ENCODE measurements at regions not wholly inside any gene's neighbourhood (a gene's known extent, or its start where the extent isn't known, plus 50 kb on each side); places are given as distances from the start of the nearest gene placed in this dataset.
A peak's percentile ranks its signal among the peaks of the same experiment; 100 is the strongest.

- H3K27me3 ChIP-seq (ENCODE audit: insufficient read depth, low read length), result no peaks in the 10 kb centered on the region
- no peak overlapping the region for H2AFZ ChIP-seq (ENCODE audit: low read depth, low read length)
- H3K9me3 ChIP-seq (ENCODE audit: insufficient read depth, low read depth, low read length), result no peaks in the 10 kb centered on the region
- no peak overlapping the region for H3K9ac ChIP-seq (ENCODE audit: low read length)
- H3K4me3 ChIP-seq (ENCODE audit: insufficient read depth, low read depth, low read length), result no peak overlapping the region
- TF ChIP-seq EZH2 (IDR thresholded peaks at IDR 0.05; ENCODE audit: insufficient read depth, low read length) (no peak), CTCF (IDR thresholded peaks at IDR 0.05; ENCODE audit: insufficient read depth, low read depth, low read length) (no peak)
- H3K4me1 ChIP-seq (ENCODE audit: insufficient read depth, low read length), result no peaks in the 10 kb centered on the region
- no peak overlapping the region for H3K4me2 ChIP-seq (ENCODE audit: low read length)
- Mint-ChIP-seq H3K4me1 (ENCODE audit: low read depth, unreplicated experiment) (peaks cover 2% of the 10 kb centered on the region), H3K36me3 (ENCODE audit: low read depth, unreplicated experiment) (no peaks in the 10 kb centered on the region), H3K27ac (ENCODE audit: unreplicated experiment) (no peak overlapping the region), H3K27me3 (ENCODE audit: low read depth, unreplicated experiment) (no peaks in the 10 kb centered on the region), H3K4me3 (ENCODE audit: unreplicated experiment) (no peak overlapping the region), H3K9me3 (ENCODE audit: unreplicated experiment) (no peaks in the 10 kb centered on the region)
- no peaks in the 10 kb centered on the region for H3K36me3 ChIP-seq (ENCODE audit: insufficient read depth, low read length)
- H3K79me2 ChIP-seq (ENCODE audit: insufficient read depth, low read length), result no peaks in the 10 kb centered on the region
- no peak for DNase-seq (ENCODE audit: low read depth)
- H3K27ac ChIP-seq (ENCODE audit: low read depth, low read length), result no peak overlapping the region
- FAIRE-seq, result no peak
- H4K20me1 ChIP-seq (ENCODE audit: insufficient read depth, low read length), result no peaks in the 10 kb centered on the region
Measured at GRCh38 chr11:104765401-104766095, 132.7 kb downstream of the CASP12 start.

- Mint-ChIP-seq H3K27ac (ENCODE audit: unreplicated experiment) (no peak overlapping the region), H3K4me3 (ENCODE audit: unreplicated experiment) (no peak overlapping the region), H3K36me3 (ENCODE audit: low read depth, unreplicated experiment) (no peaks in the 10 kb centered on the region), H3K9me3 (ENCODE audit: unreplicated experiment) (peaks cover 1% of the 10 kb centered on the region), H3K27me3 (ENCODE audit: low read depth, unreplicated experiment) (no peaks in the 10 kb centered on the region), H3K4me1 (ENCODE audit: low read depth, unreplicated experiment) (peaks cover 2% of the 10 kb centered on the region)
- Histone ChIP-seq H3K4me1 (ENCODE audit: insufficient read depth, low read length) (no peaks in the 10 kb centered on the region), H3K4me3 (ENCODE audit: insufficient read depth, low read depth, low read length) (no peak overlapping the region), H3K27me3 (ENCODE audit: insufficient read depth, low read length) (no peaks in the 10 kb centered on the region), H3K9me3 (ENCODE audit: insufficient read depth, low read depth, low read length) (no peaks in the 10 kb centered on the region), H3K27ac (ENCODE audit: low read depth, low read length) (no peak overlapping the region), H4K20me1 (ENCODE audit: insufficient read depth, low read length) (no peaks in the 10 kb centered on the region), H3K9ac (ENCODE audit: low read length) (no peak overlapping the region), H2AFZ (ENCODE audit: low read depth, low read length) (no peak overlapping the region), H3K79me2 (ENCODE audit: insufficient read depth, low read length) (no peaks in the 10 kb centered on the region), H3K4me2 (ENCODE audit: low read length) (no peak overlapping the region), H3K36me3 (ENCODE audit: insufficient read depth, low read length) (no peaks in the 10 kb centered on the region)
- DNase-seq (ENCODE audit: low read depth) (peak; percentile 10), FAIRE-seq (no peak)
- TF ChIP-seq CTCF (IDR thresholded peaks at IDR 0.05; ENCODE audit: insufficient read depth, low read depth, low read length) (no peak), EZH2 (IDR thresholded peaks at IDR 0.05; ENCODE audit: insufficient read depth, low read length) (no peak)
Measured at GRCh38 chr11:104764710-104765045, 133.6 kb downstream of the CASP12 start.

- FAIRE-seq (no peak), DNase-seq (ENCODE audit: low read depth) (no peak)
- H3K4me1 Mint-ChIP-seq (ENCODE audit: low read depth, unreplicated experiment), result peaks cover 2% of the 10 kb centered on the region
- Histone ChIP-seq H2AFZ (ENCODE audit: low read depth, low read length) (no peak overlapping the region), H3K36me3 (ENCODE audit: insufficient read depth, low read length) (no peaks in the 10 kb centered on the region), H3K9me3 (ENCODE audit: insufficient read depth, low read depth, low read length) (no peaks in the 10 kb centered on the region), H4K20me1 (ENCODE audit: insufficient read depth, low read length) (no peaks in the 10 kb centered on the region), H3K27ac (ENCODE audit: low read depth, low read length) (no peak overlapping the region), H3K79me2 (ENCODE audit: insufficient read depth, low read length) (no peaks in the 10 kb centered on the region), H3K4me3 (ENCODE audit: insufficient read depth, low read depth, low read length) (no peak overlapping the region), H3K4me1 (ENCODE audit: insufficient read depth, low read length) (no peaks in the 10 kb centered on the region), H3K4me2 (ENCODE audit: low read length) (no peak overlapping the region), H3K27me3 (ENCODE audit: insufficient read depth, low read length) (no peaks in the 10 kb centered on the region), H3K9ac (ENCODE audit: low read length) (no peak overlapping the region)
- no peaks in the 10 kb centered on the region for H3K27me3 Mint-ChIP-seq (ENCODE audit: low read depth, unreplicated experiment)
- no peak for TF ChIP-seq CTCF (IDR thresholded peaks at IDR 0.05; ENCODE audit: insufficient read depth, low read depth, low read length)
- TF ChIP-seq EZH2 (IDR thresholded peaks at IDR 0.05; ENCODE audit: insufficient read depth, low read length), result no peak
- H3K36me3 Mint-ChIP-seq (ENCODE audit: low read depth, unreplicated experiment), result no peaks in the 10 kb centered on the region
- no peak overlapping the region for H3K27ac Mint-ChIP-seq (ENCODE audit: unreplicated experiment)
- no peak overlapping the region for H3K4me3 Mint-ChIP-seq (ENCODE audit: unreplicated experiment)
- H3K9me3 Mint-ChIP-seq (ENCODE audit: unreplicated experiment), result peaks cover 2% of the 10 kb centered on the region
Measured at GRCh38 chr11:104763930-104764709, 134.1 kb downstream of the CASP12 start.
